HK-2 (cell line): ENCODE measurements at regions not wholly inside any gene's neighbourhood (a gene's known extent, or its start where the extent isn't known, plus 50 kb on each side); places are given as distances from the start of the nearest gene placed in this dataset.
"Not testable (repeated sequence)": the region's sequence is repeated elsewhere in the genome, so short reads cannot be mapped to it uniquely, and the experiment has no call there.

Experiments
- DNase-seq: peaks from one replicate; pipeline ENCODE4 v3.0.0-alpha.2; 2018; ENCODE audit not compliant: unreplicated experiment

DNA sequence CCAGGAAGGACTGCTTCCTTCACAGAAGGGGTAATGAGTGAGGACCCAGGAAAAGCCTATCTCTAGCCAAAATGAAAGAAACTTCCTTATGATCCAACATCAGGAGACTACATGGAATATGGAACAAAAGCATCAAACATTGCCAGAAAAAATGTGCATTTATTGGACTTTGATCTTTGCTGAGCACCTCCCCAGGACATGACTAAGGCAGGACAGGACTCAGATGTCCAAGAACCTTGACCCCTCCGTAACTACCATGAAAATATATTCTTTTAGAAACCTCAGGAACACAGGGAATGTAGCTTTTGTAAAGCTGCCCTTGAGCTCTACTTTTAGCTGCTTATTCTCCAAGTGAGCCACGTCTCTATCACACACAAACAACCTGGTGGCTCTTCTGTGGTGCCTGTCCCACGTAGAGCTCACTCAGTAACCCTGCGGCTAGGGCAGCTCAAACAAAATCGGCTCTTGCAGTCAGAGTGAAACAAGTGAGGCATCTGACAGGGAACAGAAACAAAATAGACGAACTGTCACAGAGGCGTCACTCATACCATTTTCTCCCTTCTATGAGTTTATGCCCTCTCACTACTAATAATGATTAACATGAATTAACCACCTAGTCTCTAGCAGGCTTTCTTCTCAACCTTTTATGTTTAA lies 471.5 kb upstream of the API5 start:
- DNase-seq, result no peak

DNA sequence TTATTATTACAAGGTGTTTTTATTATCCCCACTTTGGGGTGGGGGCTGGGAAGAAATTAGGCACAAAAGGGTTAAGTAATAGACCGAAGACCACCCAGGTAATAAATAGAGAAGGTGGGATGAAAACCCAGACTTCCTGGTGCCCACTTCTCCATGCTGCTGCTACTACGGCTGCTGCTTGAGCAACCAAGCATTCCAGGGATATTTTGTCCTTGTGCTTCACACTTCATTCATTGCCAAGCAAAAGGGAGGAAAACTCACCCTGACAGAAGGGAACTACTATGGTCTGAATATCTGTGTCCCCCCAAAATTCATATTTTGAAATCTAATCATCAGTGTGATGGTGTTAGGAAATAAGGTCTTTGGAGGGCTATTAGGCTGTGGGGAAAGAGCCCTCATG lies 470.9 kb upstream of the API5 start:
- DNase-seq, result no peak

DNA sequence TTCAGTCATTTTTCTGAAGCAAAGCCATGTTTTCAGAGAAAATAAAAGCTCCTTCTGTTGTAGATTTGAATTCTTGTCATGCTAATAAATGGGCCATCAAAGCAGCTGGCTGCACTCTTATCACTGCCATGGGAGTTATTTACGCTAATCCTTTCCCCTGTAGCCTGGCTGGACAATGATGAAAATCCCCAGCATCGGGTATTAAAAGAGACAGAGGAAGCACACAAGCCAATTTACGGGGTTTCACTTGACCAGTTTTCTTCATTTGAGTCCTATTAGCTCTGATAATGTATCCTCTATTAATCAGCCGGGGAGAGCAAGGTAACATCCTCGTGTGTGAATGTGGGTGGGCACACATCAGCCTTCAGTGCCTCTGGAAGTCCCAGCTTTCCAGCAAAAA lies 470.2 kb upstream of the API5 start:
- DNase-seq, result no peak

DNA sequence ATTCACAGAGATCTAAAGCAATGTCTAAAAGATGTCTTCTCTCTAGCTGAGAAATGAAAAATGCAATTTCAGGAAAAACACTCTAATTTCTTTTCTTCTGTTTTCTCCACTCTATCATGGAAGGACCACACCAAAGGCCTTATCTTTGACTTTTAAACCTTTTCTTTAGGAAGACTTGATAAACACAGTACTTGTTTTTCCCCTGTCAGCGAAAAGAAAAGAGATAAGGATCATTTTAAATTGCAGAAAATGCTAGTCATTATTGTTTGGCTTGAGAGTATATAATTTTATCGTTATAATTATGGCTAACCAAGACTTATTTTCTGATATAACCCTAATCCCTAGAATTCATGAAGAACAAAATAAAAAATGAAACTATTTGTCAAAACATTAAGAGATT lies 462.4 kb upstream of the API5 start:
- no peak for DNase-seq

DNA sequence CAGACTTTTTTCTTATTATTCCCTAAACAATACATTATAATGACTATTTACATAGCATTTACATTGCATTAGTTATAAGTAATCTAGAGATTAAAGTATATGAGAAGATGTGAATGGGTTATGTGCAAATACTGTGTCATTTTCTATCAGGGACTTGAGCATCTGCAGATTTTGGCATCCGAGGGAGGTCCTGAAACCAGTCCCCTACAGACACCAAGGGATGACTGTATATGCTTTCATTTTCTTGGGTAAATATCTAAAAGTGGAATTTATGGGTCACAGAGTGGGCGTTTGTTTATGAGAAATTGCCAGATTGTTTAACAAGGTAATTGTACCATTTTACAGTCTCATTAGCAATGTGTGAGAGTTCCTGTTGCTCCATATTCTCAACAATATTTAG lies 454.5 kb upstream of the API5 start:
- DNase-seq, result no peak

DNA sequence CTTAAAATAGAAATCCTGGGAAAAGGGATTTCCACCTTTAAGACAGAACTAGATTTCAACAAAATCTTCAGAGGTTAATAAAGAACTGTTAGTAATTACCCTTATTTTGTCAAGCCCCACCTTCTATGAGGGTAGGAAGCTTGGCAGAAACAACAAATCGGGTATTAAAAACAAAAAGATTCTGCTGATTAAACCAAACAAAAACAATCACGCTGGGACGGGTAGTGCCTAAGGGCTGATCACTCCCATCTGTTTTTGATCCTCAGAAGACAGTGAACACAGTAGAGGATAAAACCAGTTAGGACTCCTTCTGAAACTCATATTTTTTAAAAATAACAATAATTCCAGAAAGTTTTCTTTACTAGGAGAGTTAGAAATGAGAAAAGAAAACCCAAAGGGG lies 441.3 kb upstream of the API5 start:
- no peak for DNase-seq

DNA sequence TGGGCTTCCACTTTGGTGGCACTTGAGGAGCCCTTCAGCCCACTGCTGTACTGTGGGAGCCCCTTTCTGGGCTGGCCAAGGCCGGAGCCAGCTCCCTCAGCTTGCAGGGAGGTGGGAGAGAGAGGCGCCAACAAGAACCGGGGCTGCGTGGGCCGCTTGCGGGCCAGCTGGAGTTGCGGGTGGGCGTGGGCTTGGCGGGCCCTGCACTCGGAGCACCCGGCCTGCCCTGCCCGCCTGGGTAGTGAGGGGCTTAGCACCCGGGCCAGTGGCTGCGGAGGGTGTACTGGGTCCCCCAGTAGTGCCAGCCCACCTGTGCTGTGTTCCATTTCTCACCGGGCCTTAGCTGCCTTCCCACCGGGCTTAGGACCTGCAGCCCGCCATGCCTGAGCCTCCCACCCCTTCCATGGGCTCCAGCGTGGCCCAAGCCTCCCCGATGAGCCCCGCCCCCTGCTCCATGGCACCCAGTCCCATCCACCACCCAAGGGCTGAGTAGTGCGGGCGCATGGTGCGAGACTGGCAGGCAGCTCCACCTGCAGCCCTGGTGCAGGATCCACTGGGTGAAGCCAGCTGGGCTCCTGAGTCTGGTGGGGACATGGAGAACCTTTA lies 437.9 kb upstream of the API5 start:
- not testable (repeated sequence) for DNase-seq

DNA sequence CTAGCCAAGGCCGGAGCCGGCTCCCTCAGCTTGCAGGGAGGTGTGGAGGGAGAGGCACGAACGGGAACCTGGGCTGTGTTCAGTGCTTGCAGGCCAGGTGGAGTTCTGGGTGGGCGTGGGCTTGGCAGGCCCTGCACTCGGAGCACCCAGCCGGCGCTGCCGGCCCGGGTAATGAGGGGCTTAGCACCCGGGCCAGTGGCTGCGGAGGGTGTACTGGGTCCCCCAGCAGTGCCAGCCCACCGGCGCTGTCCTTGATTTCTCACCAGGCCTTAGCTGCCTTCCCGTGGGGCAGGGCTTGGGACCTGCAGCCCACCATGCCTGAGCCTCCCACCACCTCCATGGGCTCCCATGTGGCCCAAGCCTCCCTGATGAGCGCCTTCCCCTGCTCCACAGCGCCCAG lies 430.5 kb upstream of the API5 start:
- DNase-seq, result not testable (repeated sequence)

DNA sequence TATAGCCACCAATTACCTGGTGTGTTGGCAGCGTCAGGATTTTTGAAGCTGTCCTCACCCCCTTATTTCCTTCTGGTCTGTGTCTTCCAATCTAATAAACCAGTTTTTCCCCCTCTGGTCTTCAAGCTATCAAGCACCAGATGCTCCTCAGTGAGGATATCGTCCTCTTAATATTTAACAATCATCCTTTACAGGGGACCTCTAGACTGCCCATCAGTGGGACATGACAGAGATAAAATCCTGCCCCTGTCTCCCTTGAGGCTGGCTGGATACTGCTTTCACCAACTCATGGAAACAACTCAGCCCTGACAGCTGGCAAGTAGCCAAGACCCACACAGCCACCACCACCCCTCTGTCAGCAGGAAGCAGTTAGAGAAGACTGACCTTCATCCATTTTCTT lies 421.0 kb upstream of the API5 start:
- DNase-seq, result no peak

DNA sequence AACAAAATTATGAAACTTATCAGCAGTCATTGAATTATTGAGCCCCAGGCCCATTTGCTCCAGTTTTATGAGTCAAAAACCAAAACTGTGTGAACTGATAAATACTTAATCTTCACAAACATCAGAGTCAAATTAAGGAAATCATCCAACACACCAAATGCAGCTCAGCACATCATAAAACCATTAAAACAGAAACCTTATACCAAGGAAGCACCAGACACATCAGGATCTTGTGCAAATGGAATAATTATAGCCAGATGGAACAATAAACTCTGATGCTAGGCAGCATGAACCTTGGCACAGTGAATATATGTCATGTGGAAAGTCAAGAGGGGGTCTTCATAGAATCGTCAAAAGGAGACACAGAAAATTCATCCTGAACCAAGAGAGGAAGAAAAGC lies 410.7 kb upstream of the API5 start:
- DNase-seq, result no peak

DNA sequence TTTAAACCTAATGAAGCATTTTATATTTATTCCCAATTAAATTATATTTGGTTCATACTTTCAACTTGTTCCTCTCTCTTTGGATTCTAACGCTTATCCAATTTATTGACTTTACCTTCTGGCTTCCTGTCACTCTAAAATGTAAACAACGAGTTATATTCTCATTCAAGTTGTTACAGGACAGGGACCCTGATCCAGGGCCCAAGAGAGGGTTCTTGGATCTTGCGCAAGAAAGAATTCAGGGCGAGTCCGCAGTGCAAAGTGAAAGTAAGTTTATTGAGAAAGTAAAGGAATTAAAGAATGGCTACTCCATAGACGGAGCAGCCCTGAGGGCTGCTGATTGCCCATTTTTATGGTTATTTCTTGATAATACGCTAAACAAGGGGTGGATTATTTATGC lies 405.6 kb upstream of the API5 start:
- DNase-seq, result no peak

DNA sequence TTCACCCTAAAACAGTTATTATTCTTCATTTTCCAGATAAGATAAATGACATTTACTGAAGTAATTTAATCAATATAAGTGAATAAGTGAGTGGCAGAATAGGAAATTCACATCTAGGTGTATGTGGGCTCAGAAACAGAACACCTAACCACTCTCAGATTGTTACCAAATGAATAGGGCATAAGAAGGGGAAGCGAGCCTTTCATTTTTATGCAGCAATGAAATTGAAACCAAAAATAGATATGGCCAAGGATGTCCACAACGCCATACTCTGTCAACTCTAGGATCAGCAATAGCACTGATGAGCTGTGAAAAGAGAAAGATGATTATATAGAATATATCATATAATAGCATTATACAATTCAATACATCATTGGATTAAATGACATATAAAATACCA lies 398.1 kb upstream of the API5 start:
- DNase-seq, result no peak

DNA sequence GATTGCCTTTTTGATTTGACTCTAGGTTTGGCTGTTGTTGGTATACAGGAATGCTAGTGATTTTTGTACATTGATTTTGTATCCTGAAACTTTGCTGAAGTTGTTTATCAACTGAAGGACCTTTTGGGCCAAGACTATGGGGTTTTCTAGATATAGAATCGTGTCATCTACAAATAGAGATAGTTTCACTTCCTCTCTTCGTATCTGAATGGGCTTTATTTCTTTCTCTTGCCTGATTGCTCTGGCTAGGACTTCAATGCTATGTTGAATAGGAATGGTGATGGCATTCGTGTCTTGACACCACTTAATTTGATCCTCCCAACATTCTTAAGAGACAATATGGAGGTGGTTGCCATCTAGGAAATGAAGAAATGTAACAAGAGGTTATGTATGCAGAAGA lies 388.1 kb upstream of the API5 start:
- DNase-seq, result no peak

DNA sequence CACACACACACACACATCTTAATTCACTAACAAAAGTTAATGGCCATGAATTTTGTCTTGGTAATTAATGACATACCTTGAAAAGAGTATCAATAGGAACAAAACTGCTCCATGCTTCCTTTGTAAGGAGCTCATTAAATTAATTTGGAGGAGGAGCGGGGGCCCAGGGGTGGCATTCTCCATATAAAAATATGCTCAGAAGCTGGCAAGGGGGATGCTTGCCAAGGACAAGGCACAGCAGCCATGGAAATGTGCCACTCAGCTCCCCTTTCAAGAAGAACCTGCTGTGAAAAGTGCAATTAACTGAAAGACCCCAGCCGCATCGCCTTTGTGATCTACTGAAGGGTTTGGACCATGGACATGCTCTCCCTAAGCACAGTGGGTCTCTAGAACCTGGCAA lies 385.9 kb upstream of the API5 start:
- no peak for DNase-seq

DNA sequence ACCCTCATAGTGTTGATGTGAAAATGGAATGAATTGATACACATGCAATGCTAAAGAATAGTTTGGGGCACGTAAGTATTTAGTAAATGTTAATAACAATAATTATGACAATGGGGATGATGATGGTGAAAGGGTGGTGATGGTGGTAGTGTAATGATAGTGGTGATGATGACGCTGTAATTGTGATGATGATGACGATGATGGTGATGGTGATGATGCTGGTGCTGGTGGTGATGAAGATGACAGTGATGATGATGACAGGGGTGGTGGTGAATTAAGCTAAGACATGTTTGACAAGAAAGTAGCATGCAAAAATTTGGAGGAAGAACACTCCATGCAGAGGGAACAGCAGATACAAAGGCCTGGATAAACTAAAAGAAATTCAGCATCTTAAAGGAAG lies 364.4 kb upstream of the API5 start:
- DNase-seq, result no peak

DNA sequence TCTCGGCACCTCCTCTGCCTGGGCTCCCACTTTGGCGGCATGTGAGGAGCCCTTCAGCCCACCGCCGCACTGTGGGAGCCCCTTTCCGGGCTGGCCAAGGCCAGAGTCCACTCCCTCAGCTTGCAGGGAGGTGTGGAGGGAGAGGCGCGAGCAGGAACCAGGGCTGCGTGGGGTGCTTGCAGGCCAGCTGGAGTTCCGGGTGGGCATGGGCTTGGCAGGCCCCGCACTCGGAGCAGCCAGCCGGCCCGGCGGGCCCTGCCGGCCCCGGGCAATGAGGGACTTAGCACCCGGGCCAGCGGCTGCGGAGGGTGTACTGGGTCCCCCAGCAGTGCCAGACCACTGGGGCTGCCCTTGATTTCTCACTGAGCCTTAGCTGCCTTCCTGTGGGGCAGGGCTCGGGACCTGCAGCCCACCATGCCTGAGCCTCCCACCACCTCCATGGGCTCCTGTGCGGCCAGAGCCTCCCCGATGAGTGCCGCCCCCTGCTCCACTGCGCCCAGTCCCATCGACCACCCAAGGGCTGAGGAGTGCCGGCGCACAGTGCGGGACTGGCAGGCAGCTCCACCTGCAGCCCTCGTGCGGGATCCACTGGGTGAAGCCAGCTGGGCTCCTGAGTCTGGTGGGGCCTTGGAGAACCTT lies 361.9 kb upstream of the API5 start:
- not testable (repeated sequence) for DNase-seq

DNA sequence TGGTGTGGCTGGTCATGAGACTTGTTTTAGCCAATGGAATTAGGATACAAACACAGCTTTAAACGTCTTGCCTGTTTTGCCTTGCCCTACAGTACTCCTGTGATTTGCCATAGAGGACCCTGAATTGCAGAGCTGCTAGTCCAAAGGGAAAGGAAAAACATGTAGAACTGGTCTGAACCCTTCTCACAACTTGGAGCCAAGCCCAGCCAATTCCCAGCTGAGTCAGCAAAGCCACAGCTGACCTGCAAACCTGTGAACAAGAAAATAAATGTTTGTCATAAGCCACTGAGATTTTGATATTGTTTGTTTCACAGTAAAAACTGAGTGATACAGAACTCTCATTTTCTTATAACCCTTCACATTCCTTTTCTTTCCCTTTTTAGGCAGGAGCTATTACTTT lies 360.5 kb upstream of the API5 start:
- no peak for DNase-seq

DNA sequence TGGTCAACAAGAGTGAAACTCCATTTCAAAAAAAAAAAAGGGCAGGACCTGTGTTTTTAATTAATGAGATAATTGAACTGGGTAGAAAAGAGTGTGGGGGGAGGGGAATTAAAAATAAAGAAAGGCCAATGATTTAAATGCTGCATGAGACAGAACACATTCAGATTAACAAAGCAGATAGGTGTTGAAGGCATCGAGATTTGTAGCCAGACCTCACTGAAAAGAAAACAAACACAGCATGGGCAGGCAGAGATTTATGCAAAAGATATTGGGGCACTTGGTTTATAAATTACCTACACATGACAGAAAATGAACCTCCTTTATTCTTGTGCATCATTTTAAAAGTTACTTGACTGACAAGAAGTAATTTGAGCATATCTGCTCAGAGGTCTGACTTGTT lies 354.0 kb upstream of the API5 start:
- DNase-seq, result no peak

DNA sequence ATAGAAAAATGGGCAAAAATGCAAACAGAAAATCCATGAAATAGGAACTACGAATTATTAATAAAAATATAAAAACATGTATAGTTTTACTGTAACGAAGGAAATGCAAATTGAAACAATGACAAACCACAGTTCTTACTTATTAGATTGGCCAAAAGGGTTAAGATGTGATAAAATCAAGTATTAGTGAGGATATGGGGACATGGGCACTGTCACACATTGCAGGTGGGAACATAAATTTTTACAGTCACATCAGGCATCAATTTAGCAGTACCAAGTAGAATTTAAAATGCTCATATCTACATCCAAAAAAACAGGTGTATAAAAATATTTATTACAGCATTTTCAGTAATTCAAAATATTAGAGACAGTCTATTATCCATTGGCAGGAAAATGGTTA lies 353.2 kb upstream of the API5 start:
- DNase-seq, result no peak

DNA sequence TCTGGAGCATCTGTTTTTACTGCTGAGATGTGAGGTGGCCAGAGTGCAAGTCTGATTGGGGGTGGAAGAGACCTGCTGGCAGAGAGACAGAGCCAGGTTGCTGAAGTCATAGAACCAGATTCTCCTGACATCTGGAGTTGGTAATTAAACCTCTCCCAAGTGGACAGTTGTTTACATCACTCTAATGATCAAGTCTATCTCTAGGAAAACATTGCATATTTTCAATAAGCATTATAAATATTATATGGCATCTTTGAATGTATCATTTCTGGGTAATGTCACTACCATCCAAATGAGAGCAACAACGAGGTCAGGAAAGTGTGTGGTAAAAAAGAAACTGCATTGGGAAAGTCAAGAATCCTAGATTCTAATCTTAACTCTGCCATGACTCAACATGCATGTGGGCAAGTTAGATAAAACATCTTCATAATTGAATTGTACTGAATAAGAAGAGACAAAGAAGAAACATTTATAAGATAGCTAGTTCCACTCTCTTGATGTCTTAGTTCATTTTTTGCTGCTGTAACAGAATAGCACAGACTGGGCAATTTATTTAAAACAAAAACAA lies 351.2 kb upstream of the API5 start:
- no peak for DNase-seq

DNA sequence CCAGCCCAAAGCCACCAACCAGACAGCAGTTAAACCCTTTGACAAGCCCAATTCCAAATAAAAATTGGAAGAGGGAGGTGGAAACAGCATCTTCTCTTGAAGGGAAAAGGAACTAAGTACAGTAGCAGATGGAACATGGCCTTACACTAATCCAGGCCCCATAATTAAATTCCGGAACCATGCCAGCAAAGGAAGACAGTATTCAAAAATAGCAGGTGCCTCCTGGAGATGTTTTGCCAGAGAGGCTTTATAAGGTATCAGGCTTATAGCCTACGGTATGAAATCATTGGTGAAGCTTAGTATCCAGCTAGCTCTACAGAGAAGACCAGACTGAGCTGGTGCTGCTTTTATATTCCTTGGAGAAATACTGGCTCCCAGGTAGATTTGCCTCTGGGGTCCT lies 344.1 kb upstream of the API5 start:
- DNase-seq, result no peak

DNA sequence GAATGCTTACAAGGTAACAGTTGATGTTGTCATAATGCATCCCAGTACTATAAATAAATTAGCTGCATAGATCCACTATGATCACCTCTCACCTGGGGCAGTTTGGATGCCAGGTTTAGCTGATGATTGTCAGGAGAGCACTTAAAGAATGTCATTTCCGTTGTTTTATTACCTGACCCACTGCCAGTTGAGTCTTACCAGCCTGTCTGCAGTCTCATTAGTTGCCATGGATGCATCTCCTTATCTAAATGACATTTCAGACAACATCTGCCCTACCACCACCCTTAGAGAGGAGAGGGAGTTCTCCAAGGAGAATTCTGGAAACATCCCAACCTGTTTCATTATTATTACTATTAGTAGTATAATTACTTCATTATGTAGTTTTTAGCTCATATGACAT lies 339.1 kb upstream of the API5 start:
- DNase-seq, result no peak

DNA sequence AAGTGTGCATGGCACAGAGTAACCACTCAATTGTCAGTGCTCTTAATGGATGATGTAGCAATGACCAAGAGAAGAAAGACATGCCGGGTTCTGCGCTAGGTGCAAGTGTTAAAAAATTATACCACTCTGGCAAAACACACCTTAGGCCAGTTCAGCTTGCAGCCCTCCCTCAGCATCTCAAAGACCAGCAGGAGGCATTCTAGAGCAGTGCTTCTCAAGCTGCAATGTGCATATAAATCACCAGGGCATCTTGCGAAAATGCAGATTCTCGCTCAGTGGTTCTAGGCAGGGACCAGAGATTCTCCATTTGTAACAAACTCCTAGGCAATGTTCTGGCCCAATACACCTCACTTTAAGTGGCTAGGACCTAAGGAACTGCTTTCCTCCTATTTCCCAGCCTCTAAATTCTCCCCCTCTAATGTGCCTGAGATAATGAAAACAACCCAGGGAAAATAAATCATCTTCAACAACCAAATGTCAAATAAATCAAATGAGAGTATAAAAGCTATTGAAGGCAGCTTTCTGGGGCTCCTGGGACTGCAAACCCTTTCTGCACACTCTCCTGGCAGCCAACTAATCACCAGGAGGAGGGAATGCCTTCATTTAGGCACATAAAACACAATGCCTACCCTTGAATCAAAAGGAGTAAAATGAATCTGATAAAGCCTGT lies 337.2 kb upstream of the API5 start:
- DNase-seq, result no peak
